H1 (cell line): ENCODE measurements at regions not wholly inside any gene's neighbourhood (a gene's known extent, or its start where the extent isn't known, plus 50 kb on each side); places are given as distances from the start of the nearest gene placed in this dataset.

ENCODE experiments used
- KDM4A ChIP-seq: IDR thresholded peaks from one replicate; pipeline ENCODE4 v1.7.1; 2012; ENCODE audit warnings: low read depth, mild to moderate bottlenecking, moderate library complexity, low read length, inconsistent platforms; ENCODE audit not compliant: severe bottlenecking
- KDM5A ChIP-seq: fragments of 200-600 bp; IDR thresholded peaks from 2 replicates; pipeline ENCODE4 v1.7.1; 2012; ENCODE audit warnings: mild to moderate bottlenecking, low read length, inconsistent platforms, mixed read lengths
- POLR2A ChIP-seq, 2 experiments: IDR thresholded peaks; 1 replicate in 1 of 2; 2 replicates in 1 of 2; pipeline ENCODE4 v1.6.1; 2011; ENCODE audit warnings: low read depth in 2 of 2, low read length in 2 of 2, mild to moderate bottlenecking in 2 of 2; ENCODE audit errors: control extremely low read depth in 1 of 2
- SIX5 ChIP-seq: IDR thresholded peaks from 2 replicates; pipeline ENCODE4 v1.6.1; 2011; ENCODE audit warnings: mild to moderate bottlenecking, low read depth, low read length
- SRF ChIP-seq: IDR thresholded peaks from 2 replicates; pipeline ENCODE4 v1.6.1; 2011; ENCODE audit warnings: mild to moderate bottlenecking, low read depth, low read length, moderate library complexity
- TAF1 ChIP-seq: IDR thresholded peaks from 2 replicates; pipeline ENCODE4 v1.6.1; 2011; ENCODE audit warnings: mild to moderate bottlenecking, low read depth, low read length
- YY1 ChIP-seq: IDR thresholded peaks from 2 replicates; pipeline ENCODE4 v1.6.1; 2011; ENCODE audit warnings: low read depth, mild to moderate bottlenecking, low read length
- ZNF274 ChIP-seq: IDR thresholded peaks from 2 replicates; pipeline ENCODE4 v1.7.0; 2012; ENCODE audit warnings: low read length, borderline replicate concordance; ENCODE audit errors: extremely low read depth
- TF ChIP-seq, protein P1 (sequence below): IDR thresholded peaks from 2 replicates; pipeline ENCODE4 v1.6.1; 2012; ENCODE audit warnings: inconsistent platforms

DNA sequence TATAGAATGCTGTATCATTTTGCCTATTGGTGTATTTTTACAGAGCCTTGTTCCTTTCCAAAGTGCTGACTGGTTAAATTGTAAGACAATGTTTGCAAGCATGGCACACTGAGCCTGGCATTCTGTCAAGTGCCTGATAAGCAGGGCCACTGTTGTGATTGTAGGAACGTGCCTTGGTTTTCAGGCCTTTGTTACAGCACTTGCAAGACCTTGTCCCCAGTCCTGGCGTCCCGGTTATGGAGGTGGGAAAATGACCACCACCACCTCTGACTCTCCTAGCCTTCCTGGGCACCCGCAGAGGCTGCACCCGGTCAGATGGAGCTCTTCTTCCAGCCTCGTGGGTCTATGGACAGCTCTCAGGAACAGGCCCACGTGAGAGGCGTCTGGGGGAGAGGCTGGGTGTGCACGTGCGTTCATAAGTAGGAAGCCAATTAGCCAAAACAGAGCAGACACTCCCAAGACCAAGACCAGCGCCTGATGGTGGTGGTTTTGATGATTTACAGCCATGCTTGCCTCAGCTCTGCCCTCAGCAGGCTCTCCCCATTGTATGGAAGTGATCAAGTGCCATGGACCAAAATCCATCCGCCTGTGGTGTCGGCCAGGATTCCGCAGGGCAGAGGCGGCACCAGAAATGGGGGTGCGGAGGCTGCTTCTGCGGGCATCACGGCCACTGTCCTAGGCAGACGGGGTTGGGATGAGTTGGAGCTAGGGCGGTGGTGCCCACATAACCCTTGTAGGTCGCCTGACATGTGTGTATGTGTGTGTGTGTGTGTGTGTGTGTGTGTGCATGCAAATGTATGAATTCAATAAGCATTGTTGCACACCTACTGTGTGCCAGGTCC lies 89.8 kb downstream of the RTL6 start (continued):
- TF ChIP-seq ZNF274 = no peak
- TF ChIP-seq POLR2A (IDR thresholded peaks at IDR 0.05; ENCODE audit: control extremely low read depth in 1 of 2, low read depth in 2 of 2, low read length in 2 of 2) = no peak
- no peak for TF ChIP-seq TAF1
- no peak for TF ChIP-seq YY1
- TF ChIP-seq SRF = no peak
- no peak for TF ChIP-seq KDM5A
- TF ChIP-seq, protein P1, sequence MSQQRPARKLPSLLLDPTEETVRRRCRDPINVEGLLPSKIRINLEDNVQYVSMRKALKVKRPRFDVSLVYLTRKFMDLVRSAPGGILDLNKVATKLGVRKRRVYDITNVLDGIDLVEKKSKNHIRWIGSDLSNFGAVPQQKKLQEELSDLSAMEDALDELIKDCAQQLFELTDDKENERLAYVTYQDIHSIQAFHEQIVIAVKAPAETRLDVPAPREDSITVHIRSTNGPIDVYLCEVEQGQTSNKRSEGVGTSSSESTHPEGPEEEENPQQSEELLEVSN = no peak
- TF ChIP-seq SIX5 = no peak
- TF ChIP-seq KDM4A = no peak
